ENCODE measurements at regions not wholly inside any gene's neighbourhood (a gene's known extent, or its start where the extent isn't known, plus 50 kb on each side); places are given as distances from the start of the nearest gene placed in this dataset.
A peak's percentile ranks its signal among the peaks of the same experiment; 100 is the strongest.

GRCh38 chr16:86089991-86090390 lies 191.0 kb downstream of the IRF8 start:
- TF ChIP-seq CTCF (IDR thresholded peaks at IDR 0.05; ENCODE audit: insufficient read depth in 1 of 2, low read depth in 1 of 2, low read length in 1 of 2, severe bottlenecking in 1 of 2, unreplicated experiment in 1 of 2), result no peak
- DNase-seq, result peak in 1 of 2 experiments; percentile 11
- no peak overlapping the region for H3K27ac Mint-ChIP-seq (ENCODE audit: unreplicated experiment)
- Histone ChIP-seq H3K9me3 (no peaks in the 10 kb centered on the region), H3K4me1 (no peaks in the 10 kb centered on the region), H3K4me3 (ENCODE audit: low read depth, low read length) (no peak overlapping the region), H3K27me3 (replicated peaks; ENCODE audit: control insufficient read depth, insufficient read depth, low read length) (no peaks in the 10 kb centered on the region; the same call in 1 of the 2 replicates), H3K36me3 (ENCODE audit: control insufficient read depth, insufficient read depth, low read length) (no peaks in the 10 kb centered on the region)
- ChIA-PET POLR2A (no interaction called here), CTCF (no interaction called here)
- no peaks in the 10 kb centered on the region for H3K36me3 Mint-ChIP-seq (ENCODE audit: insufficient read depth, unreplicated experiment)
- no TSS peak for BruUV-seq (replicated peaks)
- H3K4me3 Mint-ChIP-seq (ENCODE audit: unreplicated experiment), result no peak overlapping the region
- H3K9me3 Mint-ChIP-seq (ENCODE audit: unreplicated experiment), result no peaks in the 10 kb centered on the region
- no peaks in the 10 kb centered on the region for H3K27me3 Mint-ChIP-seq (ENCODE audit: insufficient read depth, unreplicated experiment)
- intact Hi-C loops (cut with micrococcal nuclease; ENCODE audit: unreplicated experiment), result no loop called here
- no peaks in the 10 kb centered on the region for H3K4me1 Mint-ChIP-seq (ENCODE audit: low read depth, unreplicated experiment)

- H3K27me3 Mint-ChIP-seq (ENCODE audit: insufficient read depth, unreplicated experiment), result no peaks in the 10 kb centered on the region
- Histone ChIP-seq H3K36me3 (ENCODE audit: control insufficient read depth, insufficient read depth, low read length) (no peaks in the 10 kb centered on the region), H3K4me3 (ENCODE audit: low read depth, low read length) (no peak overlapping the region), H3K4me1 (no peaks in the 10 kb centered on the region), H3K27me3 (replicated peaks; ENCODE audit: control insufficient read depth, insufficient read depth, low read length) (no peaks in the 10 kb centered on the region; the same call in 1 of the 2 replicates), H3K9me3 (no peaks in the 10 kb centered on the region)
- DNase-seq, result peak in 1 of 2 experiments; percentile 21
- no peaks in the 10 kb centered on the region for H3K36me3 Mint-ChIP-seq (ENCODE audit: insufficient read depth, unreplicated experiment)
- H3K4me1 Mint-ChIP-seq (ENCODE audit: low read depth, unreplicated experiment), result no peaks in the 10 kb centered on the region
- no TSS peak for BruUV-seq (replicated peaks)
- intact Hi-C loops (cut with micrococcal nuclease; ENCODE audit: unreplicated experiment), result no loop called here
- H3K4me3 Mint-ChIP-seq (ENCODE audit: unreplicated experiment), result no peak overlapping the region
- H3K27ac Mint-ChIP-seq (ENCODE audit: unreplicated experiment), result no peak overlapping the region
- POLR2A ChIA-PET, result no interaction called here
- TF ChIP-seq CTCF (IDR thresholded peaks at IDR 0.05; ENCODE audit: insufficient read depth in 1 of 2, low read depth in 1 of 2, low read length in 1 of 2, severe bottlenecking in 1 of 2, unreplicated experiment in 1 of 2), result no peak
- H3K9me3 Mint-ChIP-seq (ENCODE audit: unreplicated experiment), result no peaks in the 10 kb centered on the region
- CTCF ChIA-PET, result no interaction called here
Observed at GRCh38 chr16:86090461-86091170, 191.7 kb downstream of the IRF8 start.

GRCh38 chr16:86091976-86092375 lies 193.0 kb downstream of the IRF8 start:
- DNase-seq, result peak in 1 of 2 experiments; percentile 24
- ChIA-PET POLR2A (no interaction called here), CTCF (no interaction called here)
- Mint-ChIP-seq H3K27ac (ENCODE audit: unreplicated experiment) (no peak overlapping the region), H3K27me3 (ENCODE audit: insufficient read depth, unreplicated experiment) (no peaks in the 10 kb centered on the region), H3K4me3 (ENCODE audit: unreplicated experiment) (no peak overlapping the region), H3K4me1 (ENCODE audit: low read depth, unreplicated experiment) (no peaks in the 10 kb centered on the region), H3K36me3 (ENCODE audit: insufficient read depth, unreplicated experiment) (no peaks in the 10 kb centered on the region), H3K9me3 (ENCODE audit: unreplicated experiment) (no peaks in the 10 kb centered on the region)
- Histone ChIP-seq H3K36me3 (ENCODE audit: control insufficient read depth, insufficient read depth, low read length) (no peaks in the 10 kb centered on the region), H3K27me3 (replicated peaks; ENCODE audit: control insufficient read depth, insufficient read depth, low read length) (no peaks in the 10 kb centered on the region; the same call in 1 of the 2 replicates), H3K4me3 (ENCODE audit: low read depth, low read length) (no peak overlapping the region), H3K4me1 (no peaks in the 10 kb centered on the region), H3K9me3 (peaks cover 1% of the 10 kb centered on the region; the same call in 1 of the 2 replicates)
- intact Hi-C loops (cut with micrococcal nuclease; ENCODE audit: unreplicated experiment), result no loop called here
- no peak for TF ChIP-seq CTCF (IDR thresholded peaks at IDR 0.05; ENCODE audit: insufficient read depth in 1 of 2, low read depth in 1 of 2, low read length in 1 of 2, severe bottlenecking in 1 of 2, unreplicated experiment in 1 of 2)
- BruUV-seq (replicated peaks), result no TSS peak
